Vagina (tissue), 2 donors: ENCODE measurements at regions not wholly inside any gene's neighbourhood (a gene's known extent, or its start where the extent isn't known, plus 50 kb on each side); places are given as distances from the start of the nearest gene placed in this dataset.

Experiments
- CTCF ChIP-seq, 3 experiments: fragments of 450-650 bp in 2 of 3; fragments of 200-600 bp in 1 of 3; sonication (generic) in 1 of 3; IDR thresholded peaks; one replicate each; pipeline ENCODE4 v1.5.1; 2017 to 2019; ENCODE audit warnings: antibody characterized with exemption in 3 of 3, mild to moderate bottlenecking in 2 of 3, moderate library complexity in 2 of 3
- POLR2A ChIP-seq, 2 donors: fragments of 450-650 bp; IDR thresholded peaks; one replicate each; pipeline ENCODE4 v1.6.1; 2017; ENCODE audit warnings: antibody characterized with exemption in 2 of 2, mild to moderate bottlenecking in 2 of 2, moderate library complexity in 2 of 2
- POLR2AphosphoS5 ChIP-seq, 2 donors: sonication (generic); formaldehyde crosslinking; IDR thresholded peaks; one replicate each; pipeline ENCODE4 v1.9.0; 2017; ENCODE audit warnings: antibody characterized with exemption in 2 of 2, mild to moderate bottlenecking in 2 of 2, low read depth in 1 of 2; ENCODE audit not compliant: insufficient read depth in 1 of 2

DNA sequence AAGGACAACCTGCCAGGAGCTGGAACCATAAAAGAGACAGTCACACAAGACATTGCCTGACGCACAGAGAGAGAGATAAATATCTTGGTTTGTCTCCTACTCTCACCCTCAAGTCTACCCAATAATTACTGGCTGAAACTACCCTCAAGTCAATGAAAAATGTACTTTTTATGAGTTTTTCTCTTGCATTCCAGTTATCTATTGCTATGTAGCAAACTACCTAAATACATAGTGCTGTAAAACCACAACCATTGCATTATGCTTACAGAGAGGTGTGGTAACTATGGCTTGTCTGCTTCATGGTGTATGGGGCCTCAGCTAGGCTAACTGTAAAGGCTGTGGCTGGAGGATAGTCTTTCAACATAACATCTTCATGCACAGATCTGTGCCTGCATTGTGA lies 247.8 kb downstream of the HAO1 start:
- no peak for TF ChIP-seq POLR2AphosphoS5 (IDR thresholded peaks at IDR 0.05; ENCODE audit: insufficient read depth in 1 of 2, low read depth in 1 of 2)
- no peak for TF ChIP-seq POLR2A (IDR thresholded peaks at IDR 0.05)
- no peak for TF ChIP-seq CTCF (IDR thresholded peaks at IDR 0.05)
